Skeletal muscle satellite cell (primary cell): ENCODE measurements at regions not wholly inside any gene's neighbourhood (a gene's known extent, or its start where the extent isn't known, plus 50 kb on each side); places are given as distances from the start of the nearest gene placed in this dataset.

ENCODE experiments used
- H3K27me3 ChIP-seq: 2 replicates; pipeline ENCODE4 v1.7.0; 2013; ENCODE audit warnings: low read length; ENCODE audit not compliant: control insufficient read depth, insufficient read depth
- H3K36me3 ChIP-seq: 2 replicates; pipeline ENCODE4 v1.7.0; 2013; ENCODE audit warnings: mild to moderate bottlenecking, control low read depth, low read length; ENCODE audit not compliant: insufficient read depth
- H3K4me1 ChIP-seq: 2 replicates; pipeline ENCODE4 v1.7.0; 2013; ENCODE audit warnings: low read length; ENCODE audit not compliant: control insufficient read depth, insufficient read depth
- H3K4me2 ChIP-seq: 2 replicates; pipeline ENCODE4 v1.7.0; 2013; ENCODE audit warnings: mild to moderate bottlenecking, low read length
- H3K4me3 ChIP-seq: 2 replicates; pipeline ENCODE4 v1.7.0; 2013; ENCODE audit warnings: low read length
- H3K9ac ChIP-seq: 2 replicates; pipeline ENCODE4 v1.7.0; 2013; ENCODE audit warnings: mild to moderate bottlenecking, low read depth, low read length, moderate library complexity
- H3K9me3 ChIP-seq: replicated peaks from 2 replicates; pipeline ENCODE4 v1.7.0; 2013; ENCODE audit warnings: mild to moderate bottlenecking, control low read depth, low read length

- no peak overlapping the region for H3K9ac ChIP-seq
- no peak overlapping the region for H3K4me2 ChIP-seq
- no peak overlapping the region for H3K4me3 ChIP-seq
- H3K4me1 ChIP-seq: no peaks in the 10 kb centered on the region
- H3K36me3 ChIP-seq: no peaks in the 10 kb centered on the region
- H3K9me3 ChIP-seq: peaks cover 7% of the 10 kb centered on the region
- H3K27me3 ChIP-seq: no peaks in the 10 kb centered on the region
Observed at GRCh38 chr14:45332360-45332988, 79.5 kb upstream of the MIS18BP1 start.

GRCh38 chr14:45308745-45309397 lies 55.9 kb upstream of the MIS18BP1 start:
- Histone ChIP-seq H3K9me3 (no peaks in the 10 kb centered on the region), H3K4me1 (no peaks in the 10 kb centered on the region), H3K27me3 (no peaks in the 10 kb centered on the region), H3K4me3 (no peak overlapping the region), H3K9ac (no peak overlapping the region), H3K36me3 (no peaks in the 10 kb centered on the region), H3K4me2 (no peak overlapping the region)
